ENCODE measurements at regions not wholly inside any gene's neighbourhood (a gene's known extent, or its start where the extent isn't known, plus 50 kb on each side); places are given as distances from the start of the nearest gene placed in this dataset.

DNA sequence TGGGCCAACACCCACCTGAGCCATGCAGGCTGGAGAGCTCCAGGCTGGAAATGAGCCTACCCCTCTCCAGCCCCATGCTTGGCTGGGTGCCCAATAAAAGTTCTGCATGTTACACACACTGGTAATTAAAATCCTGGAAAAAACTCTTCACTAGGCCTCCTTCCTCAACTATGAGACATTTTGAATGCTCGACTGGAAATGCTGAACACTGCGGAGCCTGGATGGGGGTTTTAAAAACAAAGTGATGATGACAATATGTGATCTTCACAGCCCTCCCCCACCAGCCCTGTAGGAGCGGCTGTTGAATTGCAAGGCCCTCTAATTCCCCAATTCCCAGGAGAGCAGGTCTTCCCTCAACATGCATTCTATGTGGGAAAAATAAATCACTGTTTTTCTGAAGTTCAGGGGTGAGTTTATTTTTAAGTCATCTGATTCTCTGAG, 179.2 kb downstream of the TTC32 start:
- Histone ChIP-seq H3K27me3 (no peaks in the 10 kb centered on the region), H3K9me3 (no peaks in the 10 kb centered on the region), H3K36me3 (no peaks in the 10 kb centered on the region), H3K4me3 (no peak overlapping the region), H3K27ac (no peak overlapping the region), H3K4me1 (no peaks in the 10 kb centered on the region)
- no peak for TF ChIP-seq POLR2A (IDR thresholded peaks at IDR 0.05)
- intact Hi-C loops (cut with DNase I), result no loop called here
- DNase-seq (ENCODE audit: extremely low spot score in 2 of 2), result no peak

DNA sequence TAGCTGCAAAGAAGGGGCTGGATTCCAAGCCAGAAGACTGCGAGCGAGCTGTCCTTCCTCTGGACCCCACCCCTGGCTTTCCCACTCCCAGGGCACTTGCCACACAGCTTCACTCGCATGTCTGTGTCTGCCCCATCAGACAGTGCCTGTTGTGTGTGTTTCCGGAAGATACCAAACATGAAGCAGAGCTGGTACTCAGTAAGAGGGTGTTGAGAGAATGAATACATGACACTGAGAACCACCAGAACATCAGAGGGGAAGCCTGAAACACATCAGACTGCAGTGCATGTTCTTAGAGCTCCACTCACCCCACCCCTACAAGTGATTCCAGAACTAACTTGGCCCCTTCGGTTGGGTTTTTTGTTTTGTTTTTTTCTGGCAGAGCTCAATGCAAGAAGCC, 181.5 kb downstream of the TTC32 start:
- Histone ChIP-seq H3K4me3 (no peak overlapping the region), H3K9me3 (no peaks in the 10 kb centered on the region), H3K27me3 (no peaks in the 10 kb centered on the region), H3K36me3 (no peaks in the 10 kb centered on the region), H3K27ac (no peak overlapping the region), H3K4me1 (no peaks in the 10 kb centered on the region)
- no peak for DNase-seq (ENCODE audit: extremely low spot score in 2 of 2)
- no peak for TF ChIP-seq POLR2A (IDR thresholded peaks at IDR 0.05)
- TF ChIP-seq, protein P1, sequence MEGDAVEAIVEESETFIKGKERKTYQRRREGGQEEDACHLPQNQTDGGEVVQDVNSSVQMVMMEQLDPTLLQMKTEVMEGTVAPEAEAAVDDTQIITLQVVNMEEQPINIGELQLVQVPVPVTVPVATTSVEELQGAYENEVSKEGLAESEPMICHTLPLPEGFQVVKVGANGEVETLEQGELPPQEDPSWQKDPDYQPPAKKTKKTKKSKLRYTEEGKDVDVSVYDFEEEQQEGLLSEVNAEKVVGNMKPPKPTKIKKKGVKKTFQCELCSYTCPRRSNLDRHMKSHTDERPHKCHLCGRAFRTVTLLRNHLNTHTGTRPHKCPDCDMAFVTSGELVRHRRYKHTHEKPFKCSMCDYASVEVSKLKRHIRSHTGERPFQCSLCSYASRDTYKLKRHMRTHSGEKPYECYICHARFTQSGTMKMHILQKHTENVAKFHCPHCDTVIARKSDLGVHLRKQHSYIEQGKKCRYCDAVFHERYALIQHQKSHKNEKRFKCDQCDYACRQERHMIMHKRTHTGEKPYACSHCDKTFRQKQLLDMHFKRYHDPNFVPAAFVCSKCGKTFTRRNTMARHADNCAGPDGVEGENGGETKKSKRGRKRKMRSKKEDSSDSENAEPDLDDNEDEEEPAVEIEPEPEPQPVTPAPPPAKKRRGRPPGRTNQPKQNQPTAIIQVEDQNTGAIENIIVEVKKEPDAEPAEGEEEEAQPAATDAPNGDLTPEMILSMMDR (IDR thresholded peaks at IDR 0.05), result no peak
- no peak for TF ChIP-seq POLR2AphosphoS5 (IDR thresholded peaks at IDR 0.05; ENCODE audit: insufficient read depth in 1 of 2, low read depth in 1 of 2)
- intact Hi-C loops (cut with DNase I), result no loop called here

DNA sequence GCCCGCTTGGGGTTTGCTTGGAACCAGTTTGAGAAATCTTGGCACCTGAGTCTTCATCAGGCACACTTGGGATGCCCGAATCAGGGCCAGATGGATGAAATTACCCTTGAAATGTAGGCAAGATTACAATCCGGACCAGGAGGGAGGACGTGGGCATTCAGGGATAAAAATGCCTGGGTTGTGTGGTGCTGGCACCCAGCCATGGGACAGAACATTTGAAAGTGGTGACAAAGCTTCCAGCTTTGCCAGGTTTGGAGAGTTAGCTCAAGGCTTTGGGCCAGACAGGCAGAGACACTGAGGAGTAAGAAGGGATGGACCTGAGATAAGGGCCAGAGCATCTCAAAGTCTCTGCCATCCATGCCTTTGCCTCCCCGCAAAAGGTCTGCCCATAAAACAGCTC, 182.2 kb downstream of the TTC32 start:
- H3K9me3 ChIP-seq, result no peaks in the 10 kb centered on the region
- intact Hi-C loops (cut with DNase I), result no loop called here
- H3K27me3 ChIP-seq, result no peaks in the 10 kb centered on the region
- DNase-seq (ENCODE audit: extremely low spot score in 2 of 2), result no peak
- no peak overlapping the region for H3K4me3 ChIP-seq
- TF ChIP-seq, protein P1 (IDR thresholded peaks at IDR 0.05), result no peak
- TF ChIP-seq POLR2A (IDR thresholded peaks at IDR 0.05) (no peak), POLR2AphosphoS5 (IDR thresholded peaks at IDR 0.05; ENCODE audit: insufficient read depth in 1 of 2, low read depth in 1 of 2) (no peak)
- H3K27ac ChIP-seq, result no peak overlapping the region
- no peaks in the 10 kb centered on the region for H3K36me3 ChIP-seq
- H3K4me1 ChIP-seq, result no peaks in the 10 kb centered on the region

DNA sequence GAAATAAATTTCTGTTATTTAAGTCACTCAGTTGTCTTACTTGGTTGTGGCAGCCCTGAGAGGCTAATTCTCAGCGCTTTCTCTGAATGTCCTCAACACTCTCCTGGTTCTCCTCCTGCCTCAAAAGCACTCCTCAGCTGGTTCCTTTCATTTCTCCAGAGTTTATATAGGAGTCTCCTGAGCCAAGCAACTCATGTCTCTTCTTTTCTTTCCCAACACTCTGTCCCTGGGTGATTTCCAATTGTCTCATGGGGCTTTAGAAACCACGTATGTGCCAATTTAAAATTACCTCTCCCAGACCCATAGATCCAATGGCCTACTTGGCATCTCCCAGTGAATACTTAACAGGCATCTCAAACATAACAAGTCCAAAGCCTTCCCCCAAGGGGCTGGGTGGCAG, 184.3 kb downstream of the TTC32 start:
- no peak for TF ChIP-seq POLR2AphosphoS5 (IDR thresholded peaks at IDR 0.05; ENCODE audit: insufficient read depth in 1 of 2, low read depth in 1 of 2)

DNA sequence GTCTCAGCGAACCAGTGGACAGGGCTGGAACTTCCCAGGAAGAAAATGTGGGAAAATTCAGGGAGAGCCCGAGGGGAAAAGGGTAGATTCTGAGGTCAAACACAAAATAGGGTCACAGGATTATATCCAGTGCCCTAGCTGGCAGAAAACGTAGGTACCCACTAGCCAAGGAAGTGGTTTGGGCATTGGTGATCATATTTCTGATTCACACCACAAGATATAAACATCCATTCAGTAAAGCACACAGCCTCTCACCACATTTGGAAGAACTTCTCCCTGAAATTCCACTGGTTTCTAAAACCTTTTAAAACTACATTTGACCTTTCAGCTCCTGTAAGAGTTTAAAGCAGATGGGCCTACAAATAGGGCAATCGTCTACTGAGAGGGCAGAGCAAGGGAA, 186.9 kb downstream of the TTC32 start:
- intact Hi-C loops (cut with DNase I), result no loop called here
- H3K36me3 ChIP-seq, result no peaks in the 10 kb centered on the region
- H3K27me3 ChIP-seq, result no peaks in the 10 kb centered on the region
- DNase-seq (ENCODE audit: extremely low spot score in 2 of 2), result no peak
- H3K4me3 ChIP-seq, result no peak overlapping the region
- TF ChIP-seq, protein P1 (IDR thresholded peaks at IDR 0.05), result no peak
- TF ChIP-seq POLR2AphosphoS5 (IDR thresholded peaks at IDR 0.05; ENCODE audit: insufficient read depth in 1 of 2, low read depth in 1 of 2) (no peak), POLR2A (IDR thresholded peaks at IDR 0.05) (no peak)
- H3K9me3 ChIP-seq, result no peaks in the 10 kb centered on the region
- H3K4me1 ChIP-seq, result peaks cover 12% of the 10 kb centered on the region
- no peak overlapping the region for H3K27ac ChIP-seq

More for the DNA sequence above, 184.3 kb downstream of the TTC32 start:
- Histone ChIP-seq H3K36me3 (no peaks in the 10 kb centered on the region), H3K27ac (no peak overlapping the region), H3K4me1 (no peaks in the 10 kb centered on the region), H3K9me3 (no peaks in the 10 kb centered on the region), H3K27me3 (no peaks in the 10 kb centered on the region), H3K4me3 (no peak overlapping the region)
- DNase-seq (ENCODE audit: extremely low spot score in 2 of 2), result no peak
- intact Hi-C loops (cut with DNase I), result no loop called here

DNA sequence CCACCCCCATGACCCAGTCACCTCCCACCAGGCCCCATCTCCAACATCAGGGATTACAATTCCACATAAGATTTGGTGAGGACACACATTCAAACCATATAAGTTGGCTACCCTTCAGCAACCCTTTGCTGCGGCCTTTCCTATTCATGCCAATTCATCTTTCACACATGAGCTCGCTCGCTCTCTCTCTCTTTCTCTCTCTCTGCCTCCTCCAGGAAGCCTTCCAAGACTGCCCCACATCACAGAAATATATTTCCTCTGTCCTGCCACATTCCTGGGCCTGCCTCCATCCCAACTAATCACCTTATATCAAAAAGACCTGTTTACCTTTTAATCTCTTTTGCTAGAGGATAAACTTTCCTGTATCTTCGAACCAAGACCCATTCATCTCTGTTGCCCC, 188.9 kb downstream of the TTC32 start:
- H3K9me3 ChIP-seq, result no peaks in the 10 kb centered on the region
- TF ChIP-seq POLR2AphosphoS5 (IDR thresholded peaks at IDR 0.05; ENCODE audit: insufficient read depth in 1 of 2, low read depth in 1 of 2), result no peak
- TF ChIP-seq POLR2A (IDR thresholded peaks at IDR 0.05), result no peak
- TF ChIP-seq, protein P1 (IDR thresholded peaks at IDR 0.05), result no peak
- H3K27me3 ChIP-seq, result no peaks in the 10 kb centered on the region
- intact Hi-C loops (cut with DNase I), result no loop called here
- H3K4me1 ChIP-seq, result peaks cover 12% of the 10 kb centered on the region
- H3K27ac ChIP-seq, result no peak overlapping the region
- no peaks in the 10 kb centered on the region for H3K36me3 ChIP-seq
- no peak overlapping the region for H3K4me3 ChIP-seq
- DNase-seq (ENCODE audit: extremely low spot score in 2 of 2), result no peak

All from vagina (tissue), 2 donors.